ENCODE measurements at regions not wholly inside any gene's neighbourhood (a gene's known extent, or its start where the extent isn't known, plus 50 kb on each side); places are given as distances from the start of the nearest gene placed in this dataset.

DNA sequence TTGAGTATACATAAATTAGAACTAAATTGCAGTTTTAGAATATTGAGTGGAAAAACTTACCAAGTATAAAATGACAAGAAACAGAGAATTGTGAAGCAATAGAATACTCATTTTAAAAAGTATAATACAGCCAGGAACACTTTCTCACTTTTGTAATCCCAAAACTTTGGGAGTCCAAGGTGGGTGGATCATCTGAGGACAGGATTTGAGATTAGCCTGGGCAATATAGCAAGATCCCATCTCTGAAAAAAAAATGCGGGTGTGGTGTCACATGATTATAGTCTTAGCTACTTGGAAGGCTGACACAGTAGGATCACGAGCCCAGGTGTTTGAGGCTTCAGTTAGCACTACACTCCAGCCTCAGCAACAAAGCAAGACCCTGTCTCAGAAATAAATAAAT lies 440.9 kb upstream of the POT1 start:
- H3K9me3 ChIP-seq, result no peaks in the 10 kb centered on the region
- CTCF ChIA-PET, result no interaction called here
- POLR2A ChIA-PET, result no interaction called here
- H3K4me3 ChIP-seq, result no peak overlapping the region
- FAIRE-seq (no peak), DNase-seq (ENCODE audit: low read depth in 1 of 2, low spot score in 1 of 2) (no peak), ATAC-seq (no peak)
- TF ChIP-seq FOSL2 (IDR thresholded peaks at IDR 0.05), result no peak
- TF ChIP-seq FOSL2 (CRISPR knock-in tag; IDR thresholded peaks at IDR 0.05), result no peak
- no peak for TF ChIP-seq ZFP36 (IDR thresholded peaks at IDR 0.05; ENCODE audit: borderline replicate concordance, partially characterized antibody)
- no peak for TF ChIP-seq REST (IDR thresholded peaks at IDR 0.05)
- TF ChIP-seq ESRRA (IDR thresholded peaks at IDR 0.05; ENCODE audit: borderline replicate concordance, low read length), result no peak
- TF ChIP-seq FOSB (CRISPR knock-in tag; IDR thresholded peaks at IDR 0.05), result no peak
- TF ChIP-seq JUNB (IDR thresholded peaks at IDR 0.05), result no peak
- TF ChIP-seq POLR2A (IDR thresholded peaks at IDR 0.05; ENCODE audit: low read length), result no peak
- TF ChIP-seq HES2 (IDR thresholded peaks at IDR 0.05), result no peak
- TF ChIP-seq RCOR1 (IDR thresholded peaks at IDR 0.05; ENCODE audit: low read depth, low read length), result no peak
- no peak for TF ChIP-seq CHD4 (IDR thresholded peaks at IDR 0.05; ENCODE audit: borderline replicate concordance)
- no peak for TF ChIP-seq PHF8 (IDR thresholded peaks at IDR 0.05; ENCODE audit: borderline replicate concordance, low read depth)
- TF ChIP-seq GATA3 (IDR thresholded peaks at IDR 0.05; ENCODE audit: borderline replicate concordance), result no peak
- TF ChIP-seq TP53 (CRISPR knock-in tag; IDR thresholded peaks at IDR 0.05), result no peak
- no peak overlapping the region for H3K4me2 ChIP-seq
- WGBS (ENCODE audit: missing lambda C conversion rate), result 23% methylated on average over 2 of the region's 2 CpGs
- H3K27ac ChIP-seq, result no peak overlapping the region
- no peaks in the 10 kb centered on the region for H3K4me1 ChIP-seq

GRCh38 chr7:125363873-125364272 lies 434.2 kb upstream of the POT1 start:
- Histone ChIP-seq H3K27ac (no peak overlapping the region), H3K9me3 (no peaks in the 10 kb centered on the region), H3K4me2 (no peak overlapping the region), H3K4me1 (no peaks in the 10 kb centered on the region), H3K4me3 (no peak overlapping the region)
- TF ChIP-seq NPAS2 (CRISPR knock-in tag; IDR thresholded peaks at IDR 0.05; ENCODE audit: borderline replicate concordance) (no peak), CEBPB (IDR thresholded peaks at IDR 0.05) (no peak), ZNF302 (CRISPR knock-in tag; IDR thresholded peaks at IDR 0.05) (no peak), TP53 (CRISPR knock-in tag; IDR thresholded peaks at IDR 0.05) (no peak), FOXS1 (CRISPR knock-in tag; IDR thresholded peaks at IDR 0.05) (no peak), CHD4 (IDR thresholded peaks at IDR 0.05; ENCODE audit: borderline replicate concordance) (no peak), POLR2A (IDR thresholded peaks at IDR 0.05; ENCODE audit: low read length) (no peak), BHLHE40 (IDR thresholded peaks at IDR 0.05; ENCODE audit: low read depth, low read length) (no peak), USF2 (IDR thresholded peaks at IDR 0.05) (no peak), POLR2AphosphoS2 (conservative IDR thresholded peaks at IDR 0.05; ENCODE audit: low read length) (no peak), RFX5 (IDR thresholded peaks at IDR 0.05) (no peak), FOSL2 (IDR thresholded peaks at IDR 0.05) (no peak), FOSL2 (CRISPR knock-in tag; IDR thresholded peaks at IDR 0.05) (no peak), ZC3H11A (IDR thresholded peaks at IDR 0.05) (no peak), RARB (CRISPR knock-in tag; IDR thresholded peaks at IDR 0.05) (no peak)
- TF ChIP-seq, protein P1, sequence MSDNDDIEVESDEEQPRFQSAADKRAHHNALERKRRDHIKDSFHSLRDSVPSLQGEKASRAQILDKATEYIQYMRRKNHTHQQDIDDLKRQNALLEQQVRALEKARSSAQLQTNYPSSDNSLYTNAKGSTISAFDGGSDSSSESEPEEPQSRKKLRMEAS (IDR thresholded peaks at IDR 0.05), result no peak
- TF ChIP-seq, protein P2, sequence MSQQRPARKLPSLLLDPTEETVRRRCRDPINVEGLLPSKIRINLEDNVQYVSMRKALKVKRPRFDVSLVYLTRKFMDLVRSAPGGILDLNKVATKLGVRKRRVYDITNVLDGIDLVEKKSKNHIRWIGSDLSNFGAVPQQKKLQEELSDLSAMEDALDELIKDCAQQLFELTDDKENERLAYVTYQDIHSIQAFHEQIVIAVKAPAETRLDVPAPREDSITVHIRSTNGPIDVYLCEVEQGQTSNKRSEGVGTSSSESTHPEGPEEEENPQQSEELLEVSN (IDR thresholded peaks at IDR 0.05; ENCODE audit: borderline replicate concordance, low read depth), result no peak
- no peak for DNase-seq (ENCODE audit: low read depth in 1 of 2, low spot score in 1 of 2)
- 14% methylated on average over 4 of the region's 4 CpGs for WGBS (ENCODE audit: missing lambda C conversion rate)
- ATAC-seq, result no peak
- POLR2A ChIA-PET, result no interaction called here
- CTCF ChIA-PET, result no interaction called here
- FAIRE-seq, result no peak
